HepG2 (cell line): ENCODE measurements at regions not wholly inside any gene's neighbourhood (a gene's known extent, or its start where the extent isn't known, plus 50 kb on each side); places are given as distances from the start of the nearest gene placed in this dataset.

Source experiments
- HCFC1 ChIP-seq: fragments of 150-350 bp; IDR thresholded peaks from 2 replicates; pipeline ENCODE4 v1.6.1; 2014; ENCODE audit warnings: low read depth, low read length
- KLF9 ChIP-seq: IDR thresholded peaks from 2 replicates; pipeline ENCODE4 v1.6.1; 2016; ENCODE audit warnings: low read depth
- POLR2A ChIP-seq, 2 experiments: IDR thresholded peaks; 2 replicates each; pipeline ENCODE4 v1.6.1; 2011; ENCODE audit warnings: low read depth in 2 of 2, low read length in 2 of 2, mild to moderate bottlenecking in 1 of 2, moderate library complexity in 1 of 2; ENCODE audit not compliant: insufficient read depth in 1 of 2
- TF ChIP-seq, protein P1 (sequence below): sonication (generic); formaldehyde crosslinking; IDR thresholded peaks from 2 replicates; pipeline ENCODE4 v1.4.0; 2020; ENCODE audit warnings: missing genetic modification reagents, mild to moderate bottlenecking, borderline replicate concordance
- TF ChIP-seq, protein P2 (sequence below): fragments of 450-650 bp; IDR thresholded peaks from 2 replicates; pipeline ENCODE4 v1.6.1; 2017

DNA sequence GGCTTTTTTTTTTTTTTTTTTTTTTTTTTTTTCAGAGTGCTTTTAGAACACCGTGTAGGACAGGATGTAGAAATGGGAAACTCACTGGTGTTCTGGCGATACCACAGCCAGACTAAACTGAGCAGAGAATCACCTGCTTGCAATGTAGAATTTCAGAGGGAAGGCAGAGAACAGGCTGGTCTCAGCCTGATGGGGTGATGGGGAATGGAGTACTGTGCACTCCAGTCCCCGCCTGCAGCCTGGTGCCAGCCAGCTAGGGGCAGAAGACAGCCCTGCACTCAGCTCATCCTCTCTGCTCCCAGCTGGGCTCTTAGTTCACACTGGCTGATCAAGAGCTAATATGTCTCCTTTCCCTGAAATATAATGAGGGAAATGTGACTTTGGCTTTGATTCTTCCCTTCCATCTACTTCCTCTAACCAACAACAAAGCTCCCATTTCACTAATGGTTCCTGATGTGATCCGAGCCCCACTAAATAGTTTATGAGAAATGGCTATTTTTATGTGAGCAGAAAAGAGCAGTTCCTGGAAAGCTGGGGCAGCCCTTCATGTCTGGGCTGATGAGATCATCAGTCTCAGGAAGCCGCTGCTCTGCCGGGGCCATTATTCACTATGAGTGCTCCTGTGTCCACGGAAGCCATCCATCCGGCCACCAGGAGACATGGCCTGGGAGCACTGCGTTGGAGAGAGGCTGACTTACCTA lies 209.7 kb downstream of the GADD45G start:
- TF ChIP-seq, protein P1, sequence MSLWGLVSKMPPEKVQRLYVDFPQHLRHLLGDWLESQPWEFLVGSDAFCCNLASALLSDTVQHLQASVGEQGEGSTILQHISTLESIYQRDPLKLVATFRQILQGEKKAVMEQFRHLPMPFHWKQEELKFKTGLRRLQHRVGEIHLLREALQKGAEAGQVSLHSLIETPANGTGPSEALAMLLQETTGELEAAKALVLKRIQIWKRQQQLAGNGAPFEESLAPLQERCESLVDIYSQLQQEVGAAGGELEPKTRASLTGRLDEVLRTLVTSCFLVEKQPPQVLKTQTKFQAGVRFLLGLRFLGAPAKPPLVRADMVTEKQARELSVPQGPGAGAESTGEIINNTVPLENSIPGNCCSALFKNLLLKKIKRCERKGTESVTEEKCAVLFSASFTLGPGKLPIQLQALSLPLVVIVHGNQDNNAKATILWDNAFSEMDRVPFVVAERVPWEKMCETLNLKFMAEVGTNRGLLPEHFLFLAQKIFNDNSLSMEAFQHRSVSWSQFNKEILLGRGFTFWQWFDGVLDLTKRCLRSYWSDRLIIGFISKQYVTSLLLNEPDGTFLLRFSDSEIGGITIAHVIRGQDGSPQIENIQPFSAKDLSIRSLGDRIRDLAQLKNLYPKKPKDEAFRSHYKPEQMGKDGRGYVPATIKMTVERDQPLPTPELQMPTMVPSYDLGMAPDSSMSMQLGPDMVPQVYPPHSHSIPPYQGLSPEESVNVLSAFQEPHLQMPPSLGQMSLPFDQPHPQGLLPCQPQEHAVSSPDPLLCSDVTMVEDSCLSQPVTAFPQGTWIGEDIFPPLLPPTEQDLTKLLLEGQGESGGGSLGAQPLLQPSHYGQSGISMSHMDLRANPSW (CRISPR knock-in tag): no peak
- TF ChIP-seq POLR2A (IDR thresholded peaks at IDR 0.05; ENCODE audit: insufficient read depth in 1 of 2, low read depth in 2 of 2, low read length in 2 of 2): no peak
- TF ChIP-seq KLF9 (CRISPR knock-in tag): no peak
- TF ChIP-seq HCFC1: no peak
- TF ChIP-seq, protein P2, sequence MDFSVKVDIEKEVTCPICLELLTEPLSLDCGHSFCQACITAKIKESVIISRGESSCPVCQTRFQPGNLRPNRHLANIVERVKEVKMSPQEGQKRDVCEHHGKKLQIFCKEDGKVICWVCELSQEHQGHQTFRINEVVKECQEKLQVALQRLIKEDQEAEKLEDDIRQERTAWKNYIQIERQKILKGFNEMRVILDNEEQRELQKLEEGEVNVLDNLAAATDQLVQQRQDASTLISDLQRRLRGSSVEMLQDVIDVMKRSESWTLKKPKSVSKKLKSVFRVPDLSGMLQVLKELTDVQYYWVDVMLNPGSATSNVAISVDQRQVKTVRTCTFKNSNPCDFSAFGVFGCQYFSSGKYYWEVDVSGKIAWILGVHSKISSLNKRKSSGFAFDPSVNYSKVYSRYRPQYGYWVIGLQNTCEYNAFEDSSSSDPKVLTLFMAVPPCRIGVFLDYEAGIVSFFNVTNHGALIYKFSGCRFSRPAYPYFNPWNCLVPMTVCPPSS: no peak
